GM19463 (cell line): ENCODE measurements at regions not wholly inside any gene's neighbourhood (a gene's known extent, or its start where the extent isn't known, plus 50 kb on each side); places are given as distances from the start of the nearest gene placed in this dataset.
"Not testable (repeated sequence)": the region's sequence is repeated elsewhere in the genome, so short reads cannot be mapped to it uniquely, and the experiment has no call there.

Source experiments
- ATAC-seq: cut with Tn5 transposase; IDR thresholded peaks from one replicate; pipeline ENCODE4 v1.9.1; 2021; ENCODE audit warnings: mild to moderate bottlenecking, moderate library complexity; ENCODE audit not compliant: unreplicated experiment

DNA sequence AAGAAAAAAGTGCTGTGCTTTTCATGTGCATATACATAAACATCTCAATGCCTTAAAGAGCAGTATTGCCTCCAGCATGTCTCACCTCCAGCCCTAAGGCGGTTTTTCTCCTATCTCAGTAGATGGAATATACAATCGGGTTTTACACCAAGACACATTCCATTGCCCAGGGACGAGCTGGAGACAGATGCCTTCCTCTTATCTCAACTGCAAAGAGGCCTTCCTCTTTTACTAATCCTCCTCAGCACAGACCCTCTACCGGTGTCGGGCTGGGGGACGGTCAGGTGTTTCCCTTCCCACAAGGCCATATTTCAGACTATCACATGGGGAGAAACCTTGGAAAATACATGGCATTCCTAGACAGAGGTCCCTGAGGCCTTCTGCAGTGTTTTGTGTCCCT, 385.3 kb downstream of the AMY1C start:
- ATAC-seq: not testable (repeated sequence)

DNA sequence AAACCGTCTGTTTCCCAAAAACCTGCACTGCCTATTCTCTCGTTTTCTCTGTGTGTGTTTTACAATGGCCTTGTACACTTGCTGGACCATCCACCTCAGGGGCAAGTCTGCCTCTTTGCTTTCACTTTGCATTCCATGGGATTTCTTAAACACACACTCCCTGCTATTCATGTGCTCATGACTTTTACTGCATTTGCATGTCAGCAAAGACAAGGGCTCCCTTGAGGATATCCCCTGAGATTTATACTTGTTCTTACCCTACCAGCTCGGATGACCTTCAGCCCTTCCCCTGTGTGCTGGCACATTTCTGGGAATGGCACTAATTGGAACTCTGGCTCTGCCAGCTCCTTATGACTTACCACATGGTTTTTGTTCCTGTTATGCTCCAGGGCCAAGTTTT, 386.9 kb downstream of the AMY1C start:
- no peak for ATAC-seq

DNA sequence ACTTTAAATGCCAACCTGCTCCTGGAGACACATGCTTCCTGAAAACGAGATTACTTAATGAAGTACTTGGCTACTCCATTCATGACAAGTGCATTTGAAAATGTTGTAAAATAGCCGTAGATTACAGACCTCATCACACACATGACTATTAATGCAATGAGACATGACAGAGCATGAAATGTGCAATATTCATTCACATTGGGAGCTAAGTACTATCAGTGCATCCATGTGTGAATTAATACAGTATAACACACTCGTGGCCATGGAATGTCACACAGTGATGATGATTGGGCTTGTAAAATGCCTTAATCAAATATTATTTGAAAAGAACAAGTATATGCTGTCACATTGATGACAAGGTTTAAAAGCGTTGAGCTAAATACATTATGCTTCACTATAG, 407.0 kb downstream of the AMY1C start:
- ATAC-seq: no peak

DNA sequence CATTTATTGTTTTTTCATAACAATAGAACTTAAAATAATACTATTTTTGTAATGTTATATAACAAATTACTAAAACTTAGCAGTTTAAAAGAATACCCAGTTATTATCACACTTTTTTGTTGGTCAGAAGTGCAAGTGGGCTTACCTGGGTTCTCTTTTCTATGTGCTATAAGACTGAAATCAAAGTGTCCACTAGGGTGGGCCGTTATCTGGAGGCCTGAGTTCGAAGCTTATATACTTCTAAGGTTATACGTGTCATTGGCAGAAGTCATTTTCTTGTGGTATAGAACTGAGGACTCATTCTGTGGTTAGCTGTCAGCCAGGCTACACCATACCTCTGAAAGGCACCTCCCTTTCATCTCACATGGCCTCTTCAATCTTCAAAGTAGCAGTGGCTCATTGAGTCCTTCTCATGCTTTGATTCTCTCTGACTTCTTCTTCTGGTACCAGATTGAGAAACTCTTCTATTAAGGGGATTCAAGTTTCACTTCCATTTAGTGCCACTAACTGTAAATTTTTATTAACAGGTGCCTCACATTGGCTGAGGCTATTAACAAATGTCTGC, 414.3 kb downstream of the AMY1C start:
- no peak for ATAC-seq

DNA sequence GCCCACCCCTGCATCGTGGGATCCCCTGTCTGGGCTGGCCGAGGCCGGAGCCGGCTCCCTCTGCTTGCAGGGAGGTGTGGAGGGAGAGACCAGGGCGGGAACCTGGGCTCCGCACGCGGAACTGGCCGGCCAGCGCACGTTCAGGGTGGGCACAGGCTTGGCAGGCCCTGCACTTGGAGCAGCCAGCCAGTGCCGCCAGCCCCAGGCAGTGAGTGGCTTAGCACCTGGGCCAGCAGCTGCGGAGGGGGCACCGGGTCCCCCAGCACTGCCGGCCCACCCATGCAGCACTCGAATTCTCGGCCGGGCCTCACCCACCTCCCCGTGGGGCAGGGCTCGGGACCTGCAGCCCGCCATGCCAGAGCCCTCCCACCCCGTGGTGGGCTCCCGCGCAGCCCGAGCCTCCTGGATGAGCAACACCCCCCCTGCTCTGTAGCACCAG, 422.6 kb downstream of the AMY1C start:
- no peak for ATAC-seq

DNA sequence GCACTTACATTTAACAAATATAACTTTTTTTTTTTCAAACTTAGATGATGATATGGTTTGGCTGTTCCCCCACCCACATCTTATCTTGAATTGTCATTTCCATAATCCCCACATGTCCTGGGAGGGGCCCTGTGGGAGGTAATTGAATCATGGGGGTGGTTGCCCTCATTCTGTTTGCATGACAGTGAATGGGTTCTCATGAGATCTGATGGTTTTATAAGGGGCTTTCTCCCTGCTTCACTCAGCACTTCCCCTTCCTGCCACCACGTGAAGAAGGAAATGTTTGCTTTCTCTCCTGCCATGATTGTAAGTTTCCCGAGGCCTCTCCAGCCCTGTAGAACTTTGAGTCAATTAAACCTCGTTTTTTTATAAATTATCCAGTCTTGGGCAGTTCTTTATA, 432.6 kb downstream of the AMY1C start:
- ATAC-seq: no peak

DNA sequence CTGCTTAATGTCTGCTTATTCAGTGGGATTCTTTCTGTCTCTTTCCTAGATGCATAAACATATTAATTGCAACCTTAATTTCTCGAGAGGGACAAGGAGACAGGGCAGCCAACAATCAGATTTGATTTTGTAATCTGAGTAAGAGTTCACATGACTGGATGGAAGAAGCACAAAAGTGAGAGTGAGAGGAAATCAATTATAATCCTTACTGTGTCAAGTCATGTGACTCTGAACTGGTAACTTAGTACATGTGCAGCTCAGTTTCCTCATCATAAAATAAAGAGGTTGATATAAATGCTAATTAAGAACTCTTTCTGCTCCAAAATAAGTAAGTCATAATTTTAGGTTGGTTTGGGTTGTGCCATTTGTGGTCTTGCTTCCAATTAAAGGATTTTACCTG, 439.5 kb downstream of the AMY1C start:
- no peak for ATAC-seq

DNA sequence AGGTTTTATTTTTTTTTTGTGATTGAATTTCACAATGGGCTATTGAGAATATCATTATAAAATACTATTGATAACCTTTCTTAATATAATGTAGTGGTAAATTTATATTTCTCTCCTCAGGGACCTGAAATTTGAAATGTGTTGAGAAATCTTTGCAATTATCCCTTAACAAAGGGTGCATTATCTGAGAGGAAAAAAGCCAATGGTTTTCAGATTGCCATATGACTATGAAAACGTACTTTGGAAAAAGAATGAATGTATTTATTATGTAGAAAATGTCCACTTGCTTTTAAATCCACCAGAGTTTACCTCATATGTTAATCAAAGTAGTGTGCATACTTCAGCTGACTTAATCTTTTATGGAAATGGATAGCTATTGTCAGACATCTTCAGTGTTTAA, 441.1 kb downstream of the AMY1C start:
- ATAC-seq: no peak

DNA sequence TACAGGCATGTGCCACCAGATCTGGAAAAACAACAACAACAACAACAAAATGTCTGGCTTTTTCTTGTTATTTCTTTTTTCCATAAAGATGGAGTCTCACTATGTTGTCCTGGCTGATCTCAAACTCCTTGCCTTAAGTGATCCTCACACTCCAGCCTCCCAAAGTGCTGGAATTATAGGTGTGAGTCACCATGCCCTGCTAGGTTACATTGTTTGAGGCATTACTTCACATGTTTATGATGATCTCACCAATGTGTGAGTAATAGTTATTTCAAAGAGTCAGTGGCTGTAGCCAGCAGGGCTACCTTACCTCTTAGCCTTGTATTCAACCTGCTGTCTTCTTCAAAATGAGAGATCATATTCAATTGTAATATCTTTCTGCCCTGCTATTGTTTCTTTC, 445.7 kb downstream of the AMY1C start:
- no peak for ATAC-seq

DNA sequence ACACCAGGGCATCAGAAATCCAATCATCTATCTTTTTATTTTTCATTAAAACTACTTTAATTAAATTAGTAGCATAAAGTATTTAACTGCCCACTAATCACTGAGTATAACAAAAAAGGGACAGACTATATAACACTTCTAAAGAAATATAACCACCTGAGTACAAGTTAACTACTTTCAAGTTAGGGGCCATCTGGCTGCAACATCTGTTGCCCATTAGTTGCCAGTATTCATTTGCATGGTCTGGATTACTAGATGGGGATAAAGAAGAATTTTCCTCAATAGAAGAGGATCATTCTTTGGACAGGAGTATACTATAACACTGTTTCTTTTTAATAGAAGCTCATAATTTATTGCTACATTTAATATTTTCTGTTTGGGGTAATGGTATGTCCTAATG, 446.4 kb downstream of the AMY1C start:
- ATAC-seq: no peak

DNA sequence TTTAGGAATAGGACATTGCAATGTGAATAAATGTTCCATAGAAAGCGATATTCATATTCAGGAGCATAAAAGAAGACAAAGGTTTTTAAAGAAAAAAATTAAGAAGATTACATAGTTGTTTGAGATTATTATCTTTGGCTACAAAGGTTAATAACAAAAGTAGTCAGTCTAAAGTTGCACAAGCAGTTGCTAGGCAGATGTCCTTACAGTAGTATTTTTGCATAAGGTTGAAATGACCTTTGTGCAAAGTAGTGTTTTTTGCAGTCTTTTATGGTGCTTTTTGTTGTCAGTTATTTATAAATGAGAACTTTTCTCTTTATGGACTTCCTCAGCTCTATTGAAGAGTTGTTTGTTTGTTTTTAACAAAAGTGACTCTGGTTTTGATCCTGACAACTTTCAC, 447.8 kb downstream of the AMY1C start:
- ATAC-seq: no peak

DNA sequence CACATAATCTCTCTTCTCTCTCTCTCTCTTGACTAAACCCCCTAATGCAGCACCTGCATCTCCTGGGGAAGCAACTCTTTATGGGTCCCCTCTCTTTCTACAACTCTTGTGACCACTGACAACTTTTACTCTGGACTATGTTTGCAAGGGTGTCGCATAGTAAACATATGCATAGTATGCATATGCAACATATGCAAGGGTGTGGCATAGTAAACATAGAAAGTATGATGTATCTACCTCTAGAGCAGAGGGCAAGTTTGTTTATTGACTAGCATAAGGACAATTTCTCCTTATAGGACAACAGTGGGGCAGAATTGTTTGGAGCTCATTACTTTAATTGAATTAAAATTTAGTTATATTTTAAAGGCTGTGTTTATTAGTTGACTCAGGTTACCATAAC, 462.5 kb downstream of the AMY1C start:
- no peak for ATAC-seq

DNA sequence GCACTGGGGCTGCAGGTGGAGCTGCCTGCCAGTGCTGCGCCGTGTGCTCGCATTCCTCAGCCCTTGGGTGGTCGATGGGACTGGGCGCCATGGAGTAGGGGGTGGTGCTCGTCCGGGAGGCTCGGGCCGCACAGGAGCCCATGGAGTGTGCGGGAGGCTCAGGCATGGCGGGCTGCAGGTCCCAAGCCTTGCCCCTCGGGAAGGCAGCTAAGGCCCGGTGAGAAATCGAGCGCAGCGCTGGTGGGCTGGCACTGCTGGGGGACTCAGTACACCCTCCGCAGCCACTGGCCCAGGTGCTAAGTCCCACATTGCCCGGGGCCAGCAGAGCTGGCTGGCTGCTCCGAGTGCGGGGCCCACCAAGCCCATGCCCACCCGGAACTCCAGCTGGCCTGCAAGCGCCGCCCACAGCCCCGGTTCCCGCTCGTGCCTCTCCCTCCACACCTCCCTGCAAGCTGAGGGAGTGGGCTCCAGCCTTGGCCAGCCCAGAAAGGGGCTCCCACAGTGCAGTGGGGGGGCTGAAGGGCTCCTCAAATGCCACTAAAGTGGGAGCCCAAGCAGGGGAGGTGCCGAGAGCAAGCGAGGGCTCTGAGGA, 467.8 kb downstream of the AMY1C start:
- ATAC-seq: not testable (repeated sequence)

DNA sequence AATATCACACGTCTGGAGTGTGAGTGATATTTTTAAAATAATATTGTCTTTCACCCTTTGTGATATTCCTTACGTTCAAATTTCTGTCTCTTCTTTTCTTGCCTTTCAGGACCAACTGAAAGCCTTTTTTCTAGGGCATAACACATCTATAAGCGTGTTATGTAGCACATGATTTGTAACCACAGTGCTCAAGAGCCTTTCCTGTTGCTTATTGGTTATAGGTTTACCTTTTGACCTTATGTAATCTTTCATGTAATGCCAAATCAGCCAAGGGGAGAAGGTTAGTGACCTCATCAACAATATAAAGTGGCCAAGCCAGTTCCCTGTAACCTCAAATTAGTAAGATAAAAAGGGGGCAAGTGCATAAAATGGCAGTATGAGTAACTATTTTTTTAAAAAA, 480.2 kb downstream of the AMY1C start:
- ATAC-seq: no peak

DNA sequence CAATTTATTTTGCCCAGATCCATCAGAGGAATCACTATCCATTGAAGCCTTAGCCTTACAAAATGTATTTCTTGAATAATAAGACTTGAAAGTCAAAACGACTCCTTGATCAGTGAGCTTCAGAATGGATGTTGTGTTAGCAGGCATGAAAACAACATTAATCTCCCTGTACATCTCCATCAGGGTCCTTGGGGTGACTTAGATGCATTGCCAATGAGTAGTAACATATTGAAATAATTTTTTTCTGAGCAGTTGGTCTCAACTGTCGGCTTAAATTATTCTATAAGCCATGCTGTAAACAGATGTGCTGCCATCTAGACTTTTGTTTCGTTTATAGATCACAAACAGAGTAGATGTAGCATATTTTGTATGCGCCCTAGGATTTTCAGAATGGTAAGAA, 482.0 kb downstream of the AMY1C start:
- ATAC-seq: no peak

DNA sequence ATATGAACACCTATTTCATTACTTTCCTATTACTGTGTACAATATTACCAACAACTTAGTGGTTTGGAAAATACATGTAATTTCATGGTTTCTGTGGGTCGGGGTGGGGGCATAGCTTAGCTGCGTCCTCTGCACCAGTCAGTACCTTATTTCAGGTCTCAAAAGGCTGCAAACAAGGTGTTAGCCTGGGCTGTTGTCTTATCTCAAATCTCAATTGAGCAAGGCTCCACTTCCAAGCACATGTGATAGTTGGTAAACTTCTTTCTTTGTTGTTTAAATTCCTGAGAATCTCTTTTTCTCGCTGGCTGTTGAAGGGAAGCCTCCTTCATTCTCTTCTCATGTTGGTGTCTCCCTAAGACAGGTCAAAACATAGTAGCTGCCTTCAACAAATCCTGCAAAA, 485.4 kb downstream of the AMY1C start:
- no peak for ATAC-seq

DNA sequence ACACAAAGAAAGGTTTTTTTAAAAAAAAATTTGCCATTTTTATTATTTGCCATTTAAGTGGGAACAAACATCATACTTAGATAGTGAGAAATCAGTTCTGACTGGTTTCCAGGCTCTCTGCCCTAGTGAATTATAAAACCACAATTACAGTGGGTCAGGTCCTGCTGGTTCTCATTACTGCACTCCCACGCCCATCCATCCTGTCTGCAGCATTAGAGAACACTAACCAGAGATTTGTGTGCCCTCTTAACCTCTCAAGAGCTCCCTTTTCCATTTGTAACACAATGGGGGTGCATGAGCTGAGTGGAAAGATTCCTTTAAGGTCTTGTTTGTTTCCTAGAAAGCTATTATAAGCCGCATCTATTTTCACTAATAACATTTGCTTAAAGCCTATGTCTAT, 489.3 kb downstream of the AMY1C start:
- no peak for ATAC-seq

DNA sequence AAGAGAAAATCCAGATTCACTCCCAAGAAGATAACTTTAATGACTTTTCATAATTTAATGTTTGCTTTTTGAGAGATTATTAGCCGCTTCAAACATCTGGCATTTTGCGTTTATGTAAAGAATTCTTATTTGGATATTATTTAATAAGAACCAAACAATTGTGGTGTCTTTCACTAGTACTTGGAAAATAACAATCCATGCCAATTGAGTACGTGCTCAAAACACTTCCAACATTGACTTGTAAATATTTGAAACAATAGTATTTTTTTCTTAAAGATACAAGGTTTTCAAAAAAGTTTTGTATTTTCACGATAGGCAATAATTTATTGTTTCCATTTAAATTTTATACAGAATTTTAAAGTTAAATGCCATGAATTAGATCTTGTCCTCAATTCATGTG, 498.7 kb downstream of the AMY1C start:
- no peak for ATAC-seq

DNA sequence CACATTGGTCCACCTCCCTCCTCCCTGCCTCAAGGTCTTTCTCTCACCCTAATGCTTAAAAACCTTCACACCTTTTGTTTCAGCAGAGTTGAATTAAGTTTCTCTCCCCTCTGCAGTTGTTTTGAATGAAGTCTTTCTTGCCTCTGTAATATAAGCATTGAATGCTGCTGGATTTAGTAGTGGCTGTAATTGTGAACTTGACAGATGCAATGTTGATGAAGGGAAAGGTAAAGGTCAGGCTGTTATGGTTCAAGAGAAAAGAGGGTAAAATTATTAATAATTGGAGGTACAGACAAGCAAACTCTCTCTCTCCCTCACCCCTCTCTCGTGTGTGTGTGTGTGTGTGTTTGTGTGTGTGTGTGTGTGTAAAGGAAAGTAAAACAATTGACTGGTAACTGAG, 509.8 kb downstream of the AMY1C start:
- ATAC-seq: no peak

DNA sequence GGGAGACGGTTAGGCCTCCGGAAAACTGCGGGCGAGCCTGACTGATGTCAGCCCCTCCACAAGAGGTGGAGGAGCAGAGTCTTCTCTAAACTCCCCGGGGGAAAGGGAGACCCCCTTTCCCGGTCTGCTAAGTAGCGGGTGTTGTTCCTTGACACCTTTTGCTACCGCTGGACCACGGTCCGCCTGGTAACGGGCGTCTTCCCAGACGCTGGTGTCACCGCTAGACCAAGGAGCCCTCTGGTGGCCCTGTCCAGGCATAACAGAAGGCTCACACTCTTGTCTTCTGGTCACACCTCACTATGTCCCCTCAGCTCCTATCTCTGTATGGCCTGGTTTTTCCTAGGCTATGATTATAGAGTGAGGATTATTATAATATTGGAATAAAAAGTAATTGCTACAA, 513.4 kb downstream of the AMY1C start:
- ATAC-seq: not testable (repeated sequence)

DNA sequence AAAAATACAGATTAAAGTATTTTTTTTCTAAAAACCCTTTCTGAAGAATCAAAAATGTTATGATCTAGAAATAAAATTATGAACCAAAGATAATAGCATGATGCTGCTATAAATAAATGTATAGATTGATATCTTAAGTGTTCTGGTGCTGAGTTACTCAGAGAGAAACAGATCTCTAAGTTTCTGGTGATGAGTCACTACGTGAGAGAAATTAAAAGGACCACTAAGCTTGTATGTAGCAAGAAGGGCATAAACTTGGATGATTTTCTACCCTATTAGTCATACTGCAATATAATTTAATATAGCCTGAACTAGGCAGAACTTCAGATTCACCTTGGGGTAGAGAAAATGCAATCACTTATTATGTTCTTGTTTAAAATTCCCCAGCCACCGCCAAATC, 514.8 kb downstream of the AMY1C start:
- ATAC-seq: no peak

DNA sequence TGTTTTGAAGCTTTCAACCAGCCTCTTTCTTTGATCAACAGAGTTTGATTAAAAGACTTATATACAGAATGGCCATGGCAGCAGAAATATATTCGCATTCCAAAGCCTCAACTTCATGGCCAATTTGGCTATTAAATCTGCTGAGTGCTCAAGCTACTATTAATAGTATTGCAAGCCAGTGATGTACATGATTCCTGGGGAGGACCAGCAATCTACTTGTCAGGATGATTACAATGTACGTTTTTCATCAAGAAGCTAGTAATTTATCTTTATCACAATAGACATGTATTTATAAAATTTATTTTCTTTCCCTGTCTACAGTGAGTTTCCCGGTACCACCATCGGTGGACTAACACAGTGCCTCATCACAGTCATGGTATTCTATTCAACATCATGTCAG, 515.5 kb downstream of the AMY1C start:
- ATAC-seq: no peak

DNA sequence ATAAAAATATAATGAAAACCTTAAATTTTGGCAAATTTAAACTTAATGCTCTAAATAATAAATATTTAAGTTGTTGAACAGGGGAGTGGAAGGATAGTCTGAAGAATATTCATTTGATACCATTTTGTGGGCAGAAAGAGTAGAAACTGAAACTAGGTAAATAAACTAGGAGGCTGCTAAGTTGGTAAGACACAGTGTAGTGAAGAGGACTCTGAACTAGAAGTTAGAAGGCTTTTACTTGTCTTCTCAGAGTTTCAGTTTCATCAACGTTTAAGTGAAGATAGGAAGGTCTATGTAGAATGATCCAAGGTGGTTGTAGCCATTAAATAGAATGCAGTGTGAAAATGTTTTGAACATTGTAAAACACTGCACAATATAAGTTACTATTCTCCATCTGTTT, 516.9 kb downstream of the AMY1C start:
- ATAC-seq: peak; percentile 83
